ENCODE measurements at regions not wholly inside any gene's neighbourhood (a gene's known extent, or its start where the extent isn't known, plus 50 kb on each side); places are given as distances from the start of the nearest gene placed in this dataset.

GRCh38 chr3:10600296-10600714 is 94.9 kb upstream of the ATP2B2 start:
- peaks cover 17% of the 10 kb centered on the region for H3K27me3 ChIP-seq (ENCODE audit: control insufficient read depth, extremely low read depth, insufficient read depth, low read length)
- H2AFZ ChIP-seq (ENCODE audit: control insufficient read depth, low read length), result no peak overlapping the region
- H3K9ac ChIP-seq (ENCODE audit: control insufficient read depth, extremely low read depth, insufficient read depth, low read length), result no peak overlapping the region
- no peaks in the 10 kb centered on the region for H3K79me2 ChIP-seq (ENCODE audit: control insufficient read depth, insufficient read depth, low read length)
- no peaks in the 10 kb centered on the region for H3K4me1 ChIP-seq (ENCODE audit: control insufficient read depth, extremely low read depth, insufficient read depth, low read length)
- H3K9me1 ChIP-seq (ENCODE audit: control insufficient read depth, extremely low read depth, insufficient read depth, low read length), result no peaks in the 10 kb centered on the region
- DNase-seq (ENCODE audit: low read depth, low spot score) (no peak), FAIRE-seq (no peak)
- no peaks in the 10 kb centered on the region for H3K9me3 ChIP-seq (ENCODE audit: control insufficient read depth, low read depth, low read length)
- TF ChIP-seq, protein P1, sequence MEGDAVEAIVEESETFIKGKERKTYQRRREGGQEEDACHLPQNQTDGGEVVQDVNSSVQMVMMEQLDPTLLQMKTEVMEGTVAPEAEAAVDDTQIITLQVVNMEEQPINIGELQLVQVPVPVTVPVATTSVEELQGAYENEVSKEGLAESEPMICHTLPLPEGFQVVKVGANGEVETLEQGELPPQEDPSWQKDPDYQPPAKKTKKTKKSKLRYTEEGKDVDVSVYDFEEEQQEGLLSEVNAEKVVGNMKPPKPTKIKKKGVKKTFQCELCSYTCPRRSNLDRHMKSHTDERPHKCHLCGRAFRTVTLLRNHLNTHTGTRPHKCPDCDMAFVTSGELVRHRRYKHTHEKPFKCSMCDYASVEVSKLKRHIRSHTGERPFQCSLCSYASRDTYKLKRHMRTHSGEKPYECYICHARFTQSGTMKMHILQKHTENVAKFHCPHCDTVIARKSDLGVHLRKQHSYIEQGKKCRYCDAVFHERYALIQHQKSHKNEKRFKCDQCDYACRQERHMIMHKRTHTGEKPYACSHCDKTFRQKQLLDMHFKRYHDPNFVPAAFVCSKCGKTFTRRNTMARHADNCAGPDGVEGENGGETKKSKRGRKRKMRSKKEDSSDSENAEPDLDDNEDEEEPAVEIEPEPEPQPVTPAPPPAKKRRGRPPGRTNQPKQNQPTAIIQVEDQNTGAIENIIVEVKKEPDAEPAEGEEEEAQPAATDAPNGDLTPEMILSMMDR (optimal IDR thresholded peaks at IDR 0.05 in 1 of 3, IDR thresholded peaks at IDR 0.05 in 1 of 3, conservative IDR thresholded peaks at IDR 0.05 in 1 of 3; ENCODE audit: extremely low read depth in 1 of 3, insufficient read depth in 2 of 3, low read length in 3 of 3), result no peak
- no peak for TF ChIP-seq EZH2 (IDR thresholded peaks at IDR 0.05; ENCODE audit: low read length)
- dilution Hi-C loops (cut with MboI; ENCODE audit: extremely low pct_ligation_motif_present, low sequenced_read_pairs), result no loop called here
- H3K36me3 ChIP-seq (ENCODE audit: control insufficient read depth in 2 of 2, extremely low read depth in 1 of 2, insufficient read depth in 2 of 2, low read length in 2 of 2), result no peaks in the 10 kb centered on the region
- H3K27ac ChIP-seq (ENCODE audit: control insufficient read depth, insufficient read depth, low read length), result no peak overlapping the region
- H4K20me1 ChIP-seq (ENCODE audit: control insufficient read depth, extremely low read depth, insufficient read depth, low read length), result no peaks in the 10 kb centered on the region
- no peak overlapping the region for H3K4me2 ChIP-seq (ENCODE audit: control insufficient read depth, extremely low read depth, insufficient read depth, low read depth, low read length)
- no peak overlapping the region for H3K4me3 ChIP-seq (ENCODE audit: control insufficient read depth in 2 of 3, extremely low read depth in 1 of 3, insufficient read depth in 2 of 3, low read depth in 1 of 3, low read length in 3 of 3)

GRCh38 chr3:10600726-10601125 is 95.3 kb upstream of the ATP2B2 start:
- no peaks in the 10 kb centered on the region for H3K4me1 ChIP-seq (ENCODE audit: control insufficient read depth, extremely low read depth, insufficient read depth, low read length)
- no peak overlapping the region for H3K9ac ChIP-seq (ENCODE audit: control insufficient read depth, extremely low read depth, insufficient read depth, low read length)
- DNase-seq (ENCODE audit: low read depth, low spot score) (no peak), FAIRE-seq (no peak)
- dilution Hi-C loops (cut with MboI; ENCODE audit: extremely low pct_ligation_motif_present, low sequenced_read_pairs), result no loop called here
- H2AFZ ChIP-seq (ENCODE audit: control insufficient read depth, low read length), result no peak overlapping the region
- H4K20me1 ChIP-seq (ENCODE audit: control insufficient read depth, extremely low read depth, insufficient read depth, low read length), result no peaks in the 10 kb centered on the region
- TF ChIP-seq, protein P1 (optimal IDR thresholded peaks at IDR 0.05 in 1 of 3, IDR thresholded peaks at IDR 0.05 in 1 of 3, conservative IDR thresholded peaks at IDR 0.05 in 1 of 3; ENCODE audit: extremely low read depth in 1 of 3, insufficient read depth in 2 of 3, low read length in 3 of 3), result no peak
- TF ChIP-seq EZH2 (IDR thresholded peaks at IDR 0.05; ENCODE audit: low read length), result no peak
- H3K27ac ChIP-seq (ENCODE audit: control insufficient read depth, insufficient read depth, low read length), result no peak overlapping the region
- peaks cover 18% of the 10 kb centered on the region for H3K27me3 ChIP-seq (ENCODE audit: control insufficient read depth, extremely low read depth, insufficient read depth, low read length)
- no peaks in the 10 kb centered on the region for H3K9me1 ChIP-seq (ENCODE audit: control insufficient read depth, extremely low read depth, insufficient read depth, low read length)
- H3K36me3 ChIP-seq (ENCODE audit: control insufficient read depth in 2 of 2, extremely low read depth in 1 of 2, insufficient read depth in 2 of 2, low read length in 2 of 2), result no peaks in the 10 kb centered on the region
- H3K9me3 ChIP-seq (ENCODE audit: control insufficient read depth, low read depth, low read length), result no peaks in the 10 kb centered on the region
- H3K79me2 ChIP-seq (ENCODE audit: control insufficient read depth, insufficient read depth, low read length), result no peaks in the 10 kb centered on the region
- H3K4me3 ChIP-seq (ENCODE audit: control insufficient read depth in 2 of 3, extremely low read depth in 1 of 3, insufficient read depth in 2 of 3, low read depth in 1 of 3, low read length in 3 of 3), result no peak overlapping the region
- no peak overlapping the region for H3K4me2 ChIP-seq (ENCODE audit: control insufficient read depth, extremely low read depth, insufficient read depth, low read depth, low read length)

Data from keratinocyte (primary cell).